Left colon (tissue), 2 donors: ENCODE measurements at regions not wholly inside any gene's neighbourhood (a gene's known extent, or its start where the extent isn't known, plus 50 kb on each side); places are given as distances from the start of the nearest gene placed in this dataset.
A peak's percentile ranks its signal among the peaks of the same experiment; 100 is the strongest.

Experiments used
- ATAC-seq: fragments of 200-7000 bp; cut with Tn5 transposase; one replicate; pipeline ENCODE4 v1.9.1; 2020; ENCODE audit warnings: mild to moderate bottlenecking, moderate library complexity
- DNase-seq, 2 donors: peaks; one replicate each; pipeline ENCODE4 v3.0.0-alpha.2; 2020
- intact Hi-C, 2 donors: fragments of 100-400 bp; cut with DNase I in 1 of 2; cut with micrococcal nuclease in 1 of 2; formaldehyde crosslinking; loops; one replicate each; pipeline versions ENCODE4 v1.11.2 to v1.14.0; 2022; cut with DNase I, micrococcal nuclease
- donor health status: DM: no; HTN: no; CAD: no.
- donor health status: DM: yes; HTN: yes; CAD: no.

DNA sequence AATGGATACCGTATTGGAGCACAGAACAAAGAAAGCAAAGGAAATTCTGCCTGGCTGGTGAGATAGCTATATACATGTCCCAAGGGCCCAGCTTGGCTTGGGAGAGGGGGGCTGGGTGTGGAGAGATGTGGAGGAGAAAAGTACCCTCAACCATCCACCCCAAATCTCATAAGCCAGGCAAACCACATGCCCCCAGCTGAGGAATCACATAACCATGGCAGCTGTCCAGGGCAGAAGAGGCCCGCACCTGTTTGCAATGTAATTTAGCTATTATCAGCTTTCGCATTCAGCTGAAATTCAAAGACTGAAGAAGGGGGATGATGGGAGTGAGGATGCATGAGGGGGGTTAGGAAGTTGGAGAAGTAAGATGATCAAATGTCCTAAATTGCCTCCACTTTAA, 196.1 kb downstream of the TBX5 start:
- DNase-seq (no peak), ATAC-seq (no peak)
- intact Hi-C loops: no loop called here

GRCh38 chr12:114206525-114206924, 199.4 kb downstream of the TBX5 start:
- no peak for DNase-seq
- intact Hi-C loops: no loop called here
- no peak for ATAC-seq

DNA sequence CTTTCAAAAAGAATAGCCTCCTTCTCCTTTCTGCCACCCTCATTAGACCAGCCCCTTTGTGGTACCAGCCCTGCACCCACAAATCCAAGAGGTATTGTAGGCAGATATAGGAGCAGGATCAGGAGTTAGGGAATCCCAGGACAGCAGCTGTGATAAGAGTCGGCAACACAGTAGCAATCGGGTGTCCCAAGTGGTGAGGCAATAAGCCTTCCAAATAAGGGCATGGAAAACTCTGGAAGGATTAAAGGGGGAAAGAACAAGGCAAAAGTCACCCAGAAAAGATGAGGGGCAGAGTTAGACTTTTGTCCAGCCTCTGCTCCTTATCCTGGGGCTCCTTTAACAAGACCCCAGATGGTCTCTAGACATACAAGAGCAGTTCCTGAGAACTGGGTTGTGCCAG, 204.2 kb downstream of the TBX5 start:
- ATAC-seq (no peak), DNase-seq (no peak)
- intact Hi-C loops: no loop called here

DNA sequence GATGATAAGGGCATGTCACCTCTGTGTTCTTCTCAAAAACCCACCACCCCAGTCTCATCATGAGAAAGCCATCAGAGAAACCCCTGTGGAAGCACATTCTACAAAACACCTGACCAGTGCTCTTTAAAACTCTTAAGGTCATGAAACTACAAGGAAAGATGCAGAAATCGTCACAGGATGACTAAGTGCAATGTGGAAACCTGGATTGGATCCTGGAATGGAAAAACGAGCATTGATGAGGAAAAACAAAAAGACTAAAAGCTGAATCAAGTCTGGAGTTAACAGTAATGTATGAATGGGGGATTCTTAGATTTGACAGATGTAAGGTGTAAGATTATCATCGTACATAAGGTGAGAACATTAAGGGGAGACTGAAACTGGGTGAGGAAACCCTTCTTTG, 211.0 kb downstream of the TBX5 start:
- intact Hi-C loops: no loop called here
- no peak for DNase-seq
- no peak for ATAC-seq

GRCh38 chr12:114194066-114194465, 211.9 kb downstream of the TBX5 start:
- no peak for ATAC-seq
- intact Hi-C loops: no loop called here
- no peak for DNase-seq

- intact Hi-C loops: no loop called here
- ATAC-seq: no peak
- no peak for DNase-seq
Observed at GRCh38 chr12:114193474-114193873, 212.5 kb downstream of the TBX5 start.

GRCh38 chr12:114192549-114192948, 213.4 kb downstream of the TBX5 start:
- intact Hi-C loops: no loop called here

DNA sequence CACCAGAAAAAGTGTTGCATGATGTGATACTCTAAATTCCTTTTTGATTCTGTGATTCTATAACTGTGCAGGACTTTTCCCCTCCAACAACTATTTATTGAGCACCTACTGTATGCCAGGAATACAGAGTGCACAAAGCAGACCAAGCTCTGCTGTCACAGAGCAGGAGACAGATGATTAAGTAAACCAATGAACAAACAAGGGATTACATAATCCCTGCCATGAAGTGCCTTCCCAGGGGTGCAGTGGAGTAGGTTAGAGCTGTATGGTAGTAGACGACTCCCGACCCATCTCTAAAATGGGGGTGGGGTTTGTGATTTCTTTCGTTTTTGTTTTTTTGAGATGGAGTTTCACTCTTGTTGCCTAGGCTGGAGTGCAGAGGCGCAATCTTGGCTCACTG, 213.9 kb downstream of the TBX5 start:
- intact Hi-C loops: no loop called here
- ATAC-seq (no peak), DNase-seq (no peak)

More at GRCh38 chr12:114192549-114192948, 213.4 kb downstream of the TBX5 start:
- ATAC-seq (no peak), DNase-seq (no peak)

GRCh38 chr12:114191581-114191980, 214.4 kb downstream of the TBX5 start:
- no peak for DNase-seq
- intact Hi-C loops: no loop called here

DNA sequence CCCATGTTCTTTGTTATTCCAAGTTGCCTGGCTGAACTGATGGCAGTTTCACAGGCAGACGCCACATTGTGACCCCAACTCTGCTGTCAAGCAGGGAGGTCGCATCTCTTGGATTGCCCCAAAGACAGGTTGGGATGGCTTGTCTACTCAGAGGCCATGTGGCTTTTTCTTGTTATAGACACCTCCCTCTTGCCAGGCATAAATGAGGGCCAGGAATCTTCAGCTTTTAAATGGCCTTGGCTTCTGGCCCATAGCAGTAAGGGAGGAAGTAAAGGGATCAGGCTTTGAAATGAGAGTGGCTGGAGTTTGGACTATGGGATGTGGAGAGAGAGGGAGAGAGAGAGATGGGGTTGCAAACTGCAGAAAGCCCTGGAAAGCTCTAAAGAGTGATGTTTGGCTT, 215.0 kb downstream of the TBX5 start:
- no peak for DNase-seq
- intact Hi-C loops: no loop called here
- ATAC-seq: no peak

More at GRCh38 chr12:114191581-114191980, 214.4 kb downstream of the TBX5 start:
- no peak for ATAC-seq

- DNase-seq (no peak), ATAC-seq (no peak)
- intact Hi-C loops: no loop called here
Observed at GRCh38 chr12:114189266-114189665, 216.7 kb downstream of the TBX5 start.

DNA sequence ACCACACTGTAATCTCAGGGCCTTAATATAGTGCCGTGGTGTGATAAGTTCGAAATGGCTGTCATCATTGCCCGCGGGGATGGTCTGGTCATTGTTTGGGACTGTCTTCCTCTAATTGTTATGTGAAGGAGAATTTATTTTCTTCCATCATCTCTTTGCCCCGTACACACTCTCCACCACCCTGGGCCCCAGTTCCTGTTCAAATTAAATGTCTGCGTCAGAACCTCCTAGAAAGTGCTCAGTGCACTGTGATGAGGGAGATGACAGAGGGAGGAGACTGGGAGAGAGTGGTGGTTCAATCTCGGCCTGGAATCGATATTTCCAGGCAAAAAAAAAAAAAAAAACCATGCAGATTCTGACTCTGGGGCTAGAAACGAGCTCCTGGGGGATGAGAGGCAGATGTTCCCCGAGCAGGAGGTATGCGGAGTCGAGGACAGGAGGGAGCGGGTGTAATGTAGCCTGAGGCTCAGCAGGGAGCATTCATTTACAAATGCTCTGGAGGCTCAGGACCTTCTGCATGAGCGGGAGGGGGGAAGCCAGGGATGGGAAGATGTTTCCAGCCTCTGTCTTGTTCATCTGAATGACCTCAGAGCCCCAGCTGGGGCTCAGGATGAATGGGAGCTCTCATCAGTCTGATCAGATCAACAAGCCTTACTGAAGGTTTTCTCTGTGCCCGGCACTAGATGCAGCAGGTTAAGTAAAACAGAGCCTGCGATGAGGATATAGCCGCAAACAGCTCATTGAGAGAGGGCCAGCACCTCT, 219.5 kb downstream of the TBX5 start:
- ATAC-seq (no peak), DNase-seq (no peak)
- intact Hi-C loops: no loop called here

DNA sequence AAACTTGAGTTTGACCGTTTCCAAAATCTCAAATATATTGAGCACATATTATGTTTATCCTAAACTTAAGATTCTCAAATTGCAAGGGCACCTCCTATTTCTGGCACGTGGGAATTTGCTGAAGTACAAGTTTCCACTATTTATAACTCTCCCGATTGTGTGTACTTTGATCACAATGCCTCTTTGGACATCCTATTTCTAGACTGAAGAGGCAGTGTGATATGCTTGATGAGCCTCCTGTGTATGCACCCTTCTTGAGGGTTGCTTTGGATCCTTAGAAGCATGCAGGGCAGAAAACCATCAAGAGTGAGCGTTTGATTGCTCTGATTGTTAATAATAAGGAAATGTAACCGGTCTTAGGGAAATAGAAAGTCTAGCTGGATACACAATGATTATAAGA, 218.9 kb upstream of the RBM19 start:
- DNase-seq (no peak), ATAC-seq (no peak)
- intact Hi-C loops: no loop called here

DNA sequence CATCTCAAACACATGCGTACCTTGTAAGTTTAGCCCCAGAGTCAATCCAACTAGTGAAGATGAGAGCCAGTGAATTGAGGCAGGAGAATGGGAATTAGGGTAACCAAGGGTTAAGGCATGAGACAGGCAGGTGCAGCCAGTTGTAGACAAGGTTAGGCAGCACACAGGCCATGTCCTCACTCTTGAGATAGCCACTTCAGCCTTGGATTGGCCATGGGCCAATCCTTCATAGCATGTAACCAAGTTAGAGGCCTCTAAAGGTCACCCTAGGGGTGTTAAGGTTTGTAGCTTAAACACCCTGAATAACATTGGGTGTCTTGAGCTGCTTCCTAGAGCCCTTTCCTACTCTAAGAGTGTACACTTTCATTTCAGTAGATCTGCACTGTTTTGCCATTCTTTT, 208.2 kb upstream of the RBM19 start:
- intact Hi-C loops: no loop called here
- DNase-seq (no peak), ATAC-seq (no peak)

- ATAC-seq (no peak), DNase-seq (no peak)
- intact Hi-C loops: no loop called here
Observed at GRCh38 chr12:114172135-114172534, 206.0 kb upstream of the RBM19 start.

DNA sequence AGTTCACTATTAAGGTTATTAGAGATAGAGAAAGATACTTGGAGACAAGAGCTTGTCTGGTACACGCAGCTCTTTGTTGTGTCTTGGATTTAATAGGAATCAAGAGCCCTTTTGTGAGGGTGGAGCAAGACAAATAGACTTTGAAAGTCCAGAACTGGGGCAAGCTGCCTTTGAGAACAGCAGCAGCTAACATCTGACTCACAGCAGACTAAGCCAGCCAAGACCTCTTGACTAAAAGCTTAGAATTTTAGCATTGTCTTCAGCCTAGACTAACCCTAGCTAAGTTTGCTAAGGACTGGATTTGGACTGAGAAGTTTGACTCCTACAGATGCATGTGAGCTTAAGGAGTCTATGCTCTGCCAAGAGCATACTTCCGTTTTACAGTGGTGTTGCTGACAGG, 201.9 kb upstream of the RBM19 start:
- intact Hi-C loops: no loop called here
- ATAC-seq (no peak), DNase-seq (no peak)

DNA sequence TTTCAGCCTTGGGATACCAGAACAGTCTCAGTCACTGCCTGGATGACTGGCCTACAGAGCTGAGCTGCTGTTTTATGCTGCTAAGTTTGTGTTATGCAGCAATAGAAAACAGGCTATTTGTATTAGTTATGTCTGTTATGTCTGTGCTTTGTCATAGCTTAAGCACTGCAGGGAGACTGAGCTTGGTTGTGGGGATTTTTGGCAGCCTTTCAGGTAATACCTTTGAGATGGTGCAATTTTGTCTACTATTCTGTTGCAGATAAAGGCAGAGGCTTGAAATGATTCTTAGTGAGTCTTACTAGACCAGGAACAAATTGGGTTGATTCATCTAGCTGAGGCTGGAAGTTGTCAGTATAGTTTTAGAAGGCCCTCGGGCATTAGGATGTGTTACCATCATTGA, 201.3 kb upstream of the RBM19 start:
- DNase-seq (no peak), ATAC-seq (no peak)
- intact Hi-C loops: no loop called here

DNA sequence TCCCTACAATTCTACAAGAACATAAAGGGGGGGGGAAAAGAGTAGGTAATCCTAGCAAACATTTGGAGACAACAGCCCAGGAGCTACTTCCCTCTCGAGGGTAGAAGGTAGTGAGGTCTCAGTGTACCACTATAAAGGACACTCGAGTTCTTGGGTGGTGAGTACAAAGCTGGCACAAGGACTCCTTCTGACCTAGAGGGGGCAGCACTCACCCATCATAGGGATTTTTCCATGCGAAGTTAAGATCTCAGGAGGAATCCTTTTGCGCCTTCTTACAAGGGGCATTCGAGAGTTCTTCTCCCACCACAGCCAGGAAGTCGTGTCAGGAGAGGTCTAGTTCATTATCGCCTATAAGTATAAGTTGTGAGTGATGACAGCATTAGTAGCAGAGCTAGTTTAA, 200.2 kb upstream of the RBM19 start:
- ATAC-seq (no peak), DNase-seq (peak in 1 of 2 donors; percentile 6)
- intact Hi-C loops: no loop called here

DNA sequence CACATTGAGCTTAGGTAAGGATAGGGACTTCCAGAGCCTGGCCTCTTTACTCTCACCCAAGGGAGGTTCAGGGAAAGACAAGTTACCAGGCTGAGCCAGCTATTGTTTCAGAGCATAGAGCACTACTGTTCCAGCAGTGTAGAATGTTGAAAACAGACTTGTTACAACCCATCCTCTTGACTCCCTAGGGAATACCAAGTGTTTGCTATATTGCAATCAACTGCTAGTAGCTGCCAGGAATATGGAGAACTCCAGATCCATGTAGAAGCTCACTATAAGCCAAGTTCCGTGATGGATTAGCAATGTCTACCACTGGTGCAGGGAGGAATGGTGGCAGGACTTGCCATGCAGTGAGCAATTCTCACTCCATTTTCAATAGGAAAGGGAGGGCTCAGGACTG, 199.8 kb upstream of the RBM19 start:
- intact Hi-C loops: no loop called here
- ATAC-seq (no peak), DNase-seq (no peak)

DNA sequence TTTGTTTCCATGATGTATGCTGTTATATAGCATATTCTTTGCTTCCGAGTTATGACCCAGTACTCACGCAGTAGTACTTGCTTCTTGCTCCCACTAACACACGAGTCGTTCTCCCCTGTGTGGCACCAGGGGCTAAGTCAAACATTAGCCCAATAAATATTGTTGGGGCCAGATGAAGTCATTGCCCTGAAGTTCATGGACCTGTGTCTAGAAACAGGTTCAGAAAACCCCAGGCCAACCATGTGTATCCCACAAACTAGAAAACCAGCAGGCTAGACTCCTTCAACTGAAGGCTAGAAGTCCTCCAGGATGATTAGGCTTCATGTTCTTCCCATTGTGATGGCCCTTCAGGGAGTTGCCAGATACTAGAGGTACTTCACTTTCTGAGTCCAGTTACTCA, 198.2 kb upstream of the RBM19 start:
- no peak for ATAC-seq
- intact Hi-C loops: no loop called here

GRCh38 chr12:114163771-114164170, 197.6 kb upstream of the RBM19 start:
- no peak for DNase-seq
- intact Hi-C loops: no loop called here
- ATAC-seq: no peak

More for the DNA sequence above, 198.2 kb upstream of the RBM19 start:
- no peak for DNase-seq
